ENCODE measurements at regions not wholly inside any gene's neighbourhood (a gene's known extent, or its start where the extent isn't known, plus 50 kb on each side); places are given as distances from the start of the nearest gene placed in this dataset.

DNA sequence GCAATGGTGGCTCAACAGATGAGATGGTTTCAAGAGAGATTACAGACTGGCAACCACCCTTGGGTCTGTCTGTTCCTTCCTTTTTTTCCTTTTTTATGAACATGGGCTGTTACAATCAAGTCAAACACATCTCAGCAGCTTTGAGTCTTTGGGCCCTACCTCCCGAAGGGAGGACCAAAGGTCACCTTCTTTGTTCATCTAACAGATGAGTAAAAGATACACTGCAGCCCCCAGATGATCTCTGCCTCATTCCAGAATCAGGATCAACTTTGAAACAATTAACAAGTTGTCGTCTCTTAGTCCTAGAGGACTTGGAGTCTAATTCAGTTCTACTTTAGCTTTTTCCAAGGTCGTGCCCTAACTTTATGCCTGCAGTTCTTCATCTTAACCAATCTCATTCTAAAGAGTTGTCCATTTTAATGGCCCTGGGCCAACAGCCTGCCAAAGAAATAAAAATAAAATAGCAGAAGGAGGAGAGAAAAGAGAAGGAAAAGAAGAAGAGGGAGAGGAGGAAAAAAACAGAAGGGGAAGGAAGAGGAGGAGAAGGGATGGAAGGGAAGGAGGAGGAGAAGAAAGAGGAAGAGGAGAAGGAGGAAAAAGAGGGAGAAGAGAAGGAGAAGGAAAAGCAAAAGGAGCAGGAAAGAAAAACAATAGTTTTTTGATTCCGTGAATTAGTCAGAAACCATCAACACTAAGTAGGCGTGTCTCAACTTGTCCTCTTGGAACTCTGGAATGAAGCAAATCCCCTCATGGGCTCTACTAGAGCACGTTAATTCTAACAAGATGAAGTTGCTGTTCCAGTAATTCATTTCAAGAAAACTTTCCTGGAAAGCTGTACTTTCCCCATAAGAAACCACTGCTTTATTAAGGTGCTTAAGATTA lies 281.2 kb downstream of the FOXO1 start:
- Histone ChIP-seq H3K18ac (ENCODE audit: low read depth in 1 of 2, low read length in 2 of 2) (no peak overlapping the region), H3K4ac (ENCODE audit: low read depth in 1 of 2, low read length in 2 of 2) (no peak overlapping the region), H2BK120ac (ENCODE audit: low read depth, low read length) (no peak overlapping the region), H3K27me3 (ENCODE audit: control insufficient read depth in 1 of 2, insufficient read depth in 1 of 2, low read length in 2 of 2) (peaks cover 0 to 3% of the 10 kb centered on the region in 2 experiments), H2BK15ac (ENCODE audit: low read depth, poor library complexity, severe bottlenecking) (no peak overlapping the region), H2AK5ac (ENCODE audit: low read length, severe bottlenecking) (no peak overlapping the region), H4K91ac (ENCODE audit: low read length) (no peak overlapping the region), H2BK12ac (ENCODE audit: low read length in 2 of 2) (no peak overlapping the region), H3K79me1 (replicated peaks; ENCODE audit: low read length, poor library complexity, severe bottlenecking) (no peaks in the 10 kb centered on the region), H3K4me3 (ENCODE audit: insufficient read depth in 1 of 2, low read depth in 1 of 2, low read length in 2 of 2) (no peak overlapping the region), H3K36me3 (ENCODE audit: control insufficient read depth in 1 of 2, insufficient read depth in 2 of 2, low read depth in 1 of 2, low read length in 2 of 2) (no peaks in the 10 kb centered on the region), H3K9me3 (ENCODE audit: control insufficient read depth, low read length) (no peaks in the 10 kb centered on the region), H2AFZ (ENCODE audit: low read depth, low read length) (no peak overlapping the region), H2BK5ac (ENCODE audit: low read depth, low read length, poor library complexity, severe bottlenecking) (no peak overlapping the region), H3K27ac (ENCODE audit: low read length, poor library complexity, severe bottlenecking) (no peak overlapping the region), H3K23ac (ENCODE audit: low read length in 2 of 2) (no peak overlapping the region), H3K14ac (ENCODE audit: low read length in 2 of 2) (no peak overlapping the region), H3K9ac (ENCODE audit: low read length) (no peak overlapping the region), H3K4me1 (ENCODE audit: control insufficient read depth, insufficient read depth, low read depth, low read length) (peaks cover 4% of the 10 kb centered on the region), H4K8ac (ENCODE audit: low read length) (no peak overlapping the region), H3K4me2 (ENCODE audit: low read length, poor library complexity, severe bottlenecking) (no peak overlapping the region)
- DNase-seq = no peak
- 86% methylated on average over 6 of the region's 6 CpGs for WGBS

DNA sequence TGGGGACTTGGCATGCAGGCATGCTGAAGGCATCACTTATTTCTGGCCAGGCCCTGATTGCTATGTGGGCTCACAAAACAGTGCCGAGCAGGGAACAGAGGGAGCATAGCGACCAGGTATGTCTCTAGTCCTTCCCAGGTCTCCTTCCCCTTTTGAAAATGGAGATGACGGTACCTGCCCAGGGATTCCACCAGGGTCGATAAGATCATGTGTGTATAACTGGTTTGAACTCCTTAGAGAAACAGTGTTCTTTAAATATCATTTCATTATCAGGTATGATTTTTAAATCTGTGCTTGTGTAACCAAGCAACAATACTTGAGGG lies 280.6 kb downstream of the FOXO1 start:
- Histone ChIP-seq H3K27me3 (ENCODE audit: control insufficient read depth in 1 of 2, insufficient read depth in 1 of 2, low read length in 2 of 2) (peaks cover 0 to 3% of the 10 kb centered on the region in 2 experiments), H2AK5ac (ENCODE audit: low read length, severe bottlenecking) (no peak overlapping the region), H2BK5ac (ENCODE audit: low read depth, low read length, poor library complexity, severe bottlenecking) (no peak overlapping the region), H3K18ac (ENCODE audit: low read depth in 1 of 2, low read length in 2 of 2) (no peak overlapping the region), H3K4me3 (ENCODE audit: insufficient read depth in 1 of 2, low read depth in 1 of 2, low read length in 2 of 2) (no peak overlapping the region), H3K27ac (ENCODE audit: low read length, poor library complexity, severe bottlenecking) (no peak overlapping the region), H3K23ac (ENCODE audit: low read length in 2 of 2) (no peak overlapping the region), H2AFZ (ENCODE audit: low read depth, low read length) (no peak overlapping the region), H3K4me2 (ENCODE audit: low read length, poor library complexity, severe bottlenecking) (no peak overlapping the region), H2BK15ac (ENCODE audit: low read depth, poor library complexity, severe bottlenecking) (no peak overlapping the region), H3K4ac (ENCODE audit: low read depth in 1 of 2, low read length in 2 of 2) (no peak overlapping the region), H2BK12ac (ENCODE audit: low read length in 2 of 2) (no peak overlapping the region), H2BK120ac (ENCODE audit: low read depth, low read length) (no peak overlapping the region), H4K91ac (ENCODE audit: low read length) (no peak overlapping the region), H3K9me3 (ENCODE audit: control insufficient read depth, low read length) (no peaks in the 10 kb centered on the region), H3K9ac (ENCODE audit: low read length) (no peak overlapping the region), H4K8ac (ENCODE audit: low read length) (no peak overlapping the region), H3K14ac (ENCODE audit: low read length in 2 of 2) (no peak overlapping the region), H3K4me1 (ENCODE audit: control insufficient read depth, insufficient read depth, low read depth, low read length) (peaks cover 4% of the 10 kb centered on the region), H3K36me3 (ENCODE audit: control insufficient read depth in 1 of 2, insufficient read depth in 2 of 2, low read depth in 1 of 2, low read length in 2 of 2) (no peaks in the 10 kb centered on the region), H3K79me1 (replicated peaks; ENCODE audit: low read length, poor library complexity, severe bottlenecking) (no peaks in the 10 kb centered on the region)
- DNase-seq = no peak
- WGBS = 95% methylated on average over 2 of the region's 4 CpGs

DNA sequence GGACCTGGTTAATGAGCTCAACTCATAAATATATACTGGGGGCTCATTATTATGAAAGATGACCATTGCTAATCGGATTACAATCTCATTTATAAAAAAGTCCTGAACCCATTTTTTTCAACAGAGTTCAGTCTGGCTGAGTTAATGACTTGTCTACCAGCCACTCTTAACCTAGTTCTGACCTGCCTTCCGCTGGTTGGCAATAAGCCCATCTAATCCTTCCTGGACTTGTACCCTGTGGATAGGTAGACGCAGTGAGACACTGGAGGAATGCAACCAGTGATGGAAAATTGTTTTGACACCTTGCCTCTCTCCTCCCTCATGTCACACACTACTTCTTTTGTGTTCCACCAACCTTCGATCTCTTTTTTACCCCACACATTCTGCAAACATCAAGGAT lies 279.9 kb downstream of the FOXO1 start:
- DNase-seq = no peak
- Histone ChIP-seq H3K27me3 (ENCODE audit: control insufficient read depth in 1 of 2, insufficient read depth in 1 of 2, low read length in 2 of 2) (peaks cover 0 to 3% of the 10 kb centered on the region in 2 experiments), H2BK12ac (ENCODE audit: low read length in 2 of 2) (no peak overlapping the region), H3K9me3 (ENCODE audit: control insufficient read depth, low read length) (no peaks in the 10 kb centered on the region), H3K4ac (ENCODE audit: low read depth in 1 of 2, low read length in 2 of 2) (no peak overlapping the region), H3K4me1 (ENCODE audit: control insufficient read depth, insufficient read depth, low read depth, low read length) (peaks cover 4% of the 10 kb centered on the region), H4K8ac (ENCODE audit: low read length) (no peak overlapping the region), H2BK120ac (ENCODE audit: low read depth, low read length) (no peak overlapping the region), H3K4me2 (ENCODE audit: low read length, poor library complexity, severe bottlenecking) (no peak overlapping the region), H3K18ac (ENCODE audit: low read depth in 1 of 2, low read length in 2 of 2) (no peak overlapping the region), H2BK15ac (ENCODE audit: low read depth, poor library complexity, severe bottlenecking) (no peak overlapping the region), H2AK5ac (ENCODE audit: low read length, severe bottlenecking) (no peak overlapping the region), H3K27ac (ENCODE audit: low read length, poor library complexity, severe bottlenecking) (no peak overlapping the region), H3K9ac (ENCODE audit: low read length) (no peak overlapping the region), H2AFZ (ENCODE audit: low read depth, low read length) (no peak overlapping the region), H3K14ac (ENCODE audit: low read length in 2 of 2) (no peak overlapping the region), H3K36me3 (ENCODE audit: control insufficient read depth in 1 of 2, insufficient read depth in 2 of 2, low read depth in 1 of 2, low read length in 2 of 2) (no peaks in the 10 kb centered on the region), H3K79me1 (replicated peaks; ENCODE audit: low read length, poor library complexity, severe bottlenecking) (no peaks in the 10 kb centered on the region), H3K4me3 (ENCODE audit: insufficient read depth in 1 of 2, low read depth in 1 of 2, low read length in 2 of 2) (no peak overlapping the region), H3K23ac (ENCODE audit: low read length in 2 of 2) (no peak overlapping the region), H2BK5ac (ENCODE audit: low read depth, low read length, poor library complexity, severe bottlenecking) (no peak overlapping the region), H4K91ac (ENCODE audit: low read length) (no peak overlapping the region)
- WGBS = 92% methylated on average over 4 of the region's 4 CpGs

- H3K4me2 ChIP-seq (ENCODE audit: low read length, poor library complexity, severe bottlenecking) = no peak overlapping the region
- no peaks in the 10 kb centered on the region for H3K79me1 ChIP-seq (replicated peaks; ENCODE audit: low read length, poor library complexity, severe bottlenecking)
- H2BK12ac ChIP-seq (ENCODE audit: low read length in 2 of 2) = no peak overlapping the region
- no peak overlapping the region for H3K4me3 ChIP-seq (ENCODE audit: insufficient read depth in 1 of 2, low read depth in 1 of 2, low read length in 2 of 2)
- H2AFZ ChIP-seq (ENCODE audit: low read depth, low read length) = no peak overlapping the region
- no peaks in the 10 kb centered on the region for H3K9me3 ChIP-seq (ENCODE audit: control insufficient read depth, low read length)
- H4K91ac ChIP-seq (ENCODE audit: low read length) = no peak overlapping the region
- H3K27ac ChIP-seq (ENCODE audit: low read length, poor library complexity, severe bottlenecking) = no peak overlapping the region
- DNase-seq = no peak
- H3K4me1 ChIP-seq (ENCODE audit: control insufficient read depth, insufficient read depth, low read depth, low read length) = peaks cover 4% of the 10 kb centered on the region
- no peak overlapping the region for H2BK15ac ChIP-seq (ENCODE audit: low read depth, poor library complexity, severe bottlenecking)
- H2BK120ac ChIP-seq (ENCODE audit: low read depth, low read length) = no peak overlapping the region
- no peaks in the 10 kb centered on the region for H3K36me3 ChIP-seq (ENCODE audit: control insufficient read depth in 1 of 2, insufficient read depth in 2 of 2, low read depth in 1 of 2, low read length in 2 of 2)
- no peak overlapping the region for H3K14ac ChIP-seq (ENCODE audit: low read length in 2 of 2)
- H2AK5ac ChIP-seq (ENCODE audit: low read length, severe bottlenecking) = no peak overlapping the region
- 88% methylated on average over 6 of the region's 6 CpGs for WGBS
- no peak overlapping the region for H3K9ac ChIP-seq (ENCODE audit: low read length)
- peaks cover 0 to 3% of the 10 kb centered on the region in 2 experiments for H3K27me3 ChIP-seq (ENCODE audit: control insufficient read depth in 1 of 2, insufficient read depth in 1 of 2, low read length in 2 of 2)
- H3K4ac ChIP-seq (ENCODE audit: low read depth in 1 of 2, low read length in 2 of 2) = no peak overlapping the region
- H2BK5ac ChIP-seq (ENCODE audit: low read depth, low read length, poor library complexity, severe bottlenecking) = no peak overlapping the region
- no peak overlapping the region for H3K18ac ChIP-seq (ENCODE audit: low read depth in 1 of 2, low read length in 2 of 2)
- no peak overlapping the region for H4K8ac ChIP-seq (ENCODE audit: low read length)
- H3K23ac ChIP-seq (ENCODE audit: low read length in 2 of 2) = no peak overlapping the region
Measured at GRCh38 chr13:40387775-40388174, 278.7 kb downstream of the FOXO1 start.
